Gastrocnemius medialis (tissue), 4 donors: ENCODE measurements at regions not wholly inside any gene's neighbourhood (a gene's known extent, or its start where the extent isn't known, plus 50 kb on each side); places are given as distances from the start of the nearest gene placed in this dataset.

Experiments
- CTCF ChIP-seq, 5 experiments: fragments of 450-650 bp in 3 of 5; fragments of 200-600 bp in 2 of 5; sonication (generic) in 2 of 5; IDR thresholded peaks in 4 of 5; conservative IDR thresholded peaks in 1 of 5; 1 replicate in 4 of 5; 2 replicates in 1 of 5; pipeline ENCODE4 v1.5.1; 2016 to 2019; ENCODE audit warnings: antibody characterized with exemption in 5 of 5, mild to moderate bottlenecking in 3 of 5, moderate library complexity in 3 of 5
- POLR2A ChIP-seq, 2 donors: fragments of 450-650 bp; IDR thresholded peaks; one replicate each; pipeline ENCODE4 v1.6.1; 2017; ENCODE audit warnings: antibody characterized with exemption in 2 of 2, mild to moderate bottlenecking in 2 of 2, moderate library complexity in 2 of 2

- TF ChIP-seq POLR2A (IDR thresholded peaks at IDR 0.05) (no peak), CTCF (IDR thresholded peaks at IDR 0.05 in 4 of 5, conservative IDR thresholded peaks at IDR 0.05 in 1 of 5) (no peak)
These were observed 694.1 kb downstream of the BRD1 start for GRCh38 chr22:49133541-49133940.
